HL-60 (cell line): ENCODE measurements at regions not wholly inside any gene's neighbourhood (a gene's known extent, or its start where the extent isn't known, plus 50 kb on each side); places are given as distances from the start of the nearest gene placed in this dataset.

ENCODE experiments used
- DNase-seq, 2 experiments: peaks; one replicate each; pipeline ENCODE4 v3.0.0-alpha.2; 2010 to 2020; ENCODE audit warnings: low read depth in 1 of 2, low spot score in 1 of 2
- H3K27ac ChIP-seq: fragments of 250-450 bp; sonication (Bioruptor Pico); replicated peaks from 2 replicates; pipeline ENCODE4 v1.5.1; 2020; ENCODE audit warnings: mild to moderate bottlenecking, moderate library complexity
- H3K27me3 ChIP-seq: fragments of 250-450 bp; sonication (Bioruptor Pico); 2 replicates; pipeline ENCODE4 v1.5.1; 2021; ENCODE audit warnings: mild to moderate bottlenecking, moderate library complexity; ENCODE audit not compliant: insufficient read depth, poor library complexity, severe bottlenecking
- H3K4me3 ChIP-seq: replicated peaks from 2 replicates; pipeline ENCODE4 v1.5.1; 2011; ENCODE audit warnings: mild to moderate bottlenecking, control low read depth, low read length; ENCODE audit not compliant: insufficient read depth
- CTCF ChIP-seq: IDR thresholded peaks from one replicate; pipeline ENCODE4 v1.5.1; 2011; ENCODE audit warnings: low read length, control low read depth, inconsistent platforms; ENCODE audit not compliant: insufficient read depth
- GABPA ChIP-seq: IDR thresholded peaks from 2 replicates; pipeline ENCODE4 v1.6.1; 2012; ENCODE audit warnings: low read depth
- POLR2AphosphoS5 ChIP-seq: IDR thresholded peaks from 2 replicates; pipeline ENCODE4 v1.6.1; 2012; ENCODE audit warnings: low read depth
- REST ChIP-seq: IDR thresholded peaks from 2 replicates; pipeline ENCODE4 v1.6.1; 2012; ENCODE audit warnings: low read depth; ENCODE audit not compliant: insufficient replicate concordance
- SPI1 ChIP-seq: IDR thresholded peaks from 2 replicates; pipeline ENCODE4 v1.6.1; 2012; ENCODE audit warnings: low read depth, mild to moderate bottlenecking, borderline replicate concordance

GRCh38 chr21:27047658-27048314 lies 80.9 kb upstream of the ADAMTS5 start:
- no peak overlapping the region for H3K4me3 ChIP-seq
- DNase-seq, result no peak
- TF ChIP-seq POLR2AphosphoS5, result no peak
- TF ChIP-seq CTCF, result no peak
- no peak for TF ChIP-seq SPI1
- no peak for TF ChIP-seq REST
- TF ChIP-seq GABPA, result no peak
- no peak overlapping the region for H3K27ac ChIP-seq
- H3K27me3 ChIP-seq, result no peaks in the 10 kb centered on the region

- no peak for DNase-seq
- Histone ChIP-seq H3K27me3 (no peaks in the 10 kb centered on the region), H3K27ac (no peak overlapping the region), H3K4me3 (no peak overlapping the region)
- TF ChIP-seq SPI1 (no peak), POLR2AphosphoS5 (no peak), REST (no peak), CTCF (no peak), GABPA (no peak)
Observed at GRCh38 chr21:27047283-27047657, 80.4 kb upstream of the ADAMTS5 start.

GRCh38 chr21:27045281-27045985 lies 78.5 kb upstream of the ADAMTS5 start:
- TF ChIP-seq CTCF (no peak), SPI1 (no peak), GABPA (no peak), POLR2AphosphoS5 (no peak), REST (no peak)
- no peak for DNase-seq
- Histone ChIP-seq H3K27me3 (no peaks in the 10 kb centered on the region), H3K27ac (no peak overlapping the region), H3K4me3 (no peak overlapping the region)
